ENCODE measurements at regions not wholly inside any gene's neighbourhood (a gene's known extent, or its start where the extent isn't known, plus 50 kb on each side); places are given as distances from the start of the nearest gene placed in this dataset.

- TF ChIP-seq CTCF (IDR thresholded peaks at IDR 0.05 in 4 of 5, conservative IDR thresholded peaks at IDR 0.05 in 1 of 5) (no peak), POLR2A (IDR thresholded peaks at IDR 0.05) (no peak)
Measured at GRCh38 chr14:44417809-44418208, 89.3 kb downstream of the FSCB start.

Data from gastrocnemius medialis (tissue), 4 donors.